SW 1271 (cell line): ENCODE measurements at regions not wholly inside any gene's neighbourhood (a gene's known extent, or its start where the extent isn't known, plus 50 kb on each side); places are given as distances from the start of the nearest gene placed in this dataset.
A peak's percentile ranks its signal among the peaks of the same experiment; 100 is the strongest.

Experiments used
- DNase-seq, 2 experiments: peaks; one replicate each; lab custom pipeline; 2025; lab: John Stamatoyannopoulos, UW

DNA sequence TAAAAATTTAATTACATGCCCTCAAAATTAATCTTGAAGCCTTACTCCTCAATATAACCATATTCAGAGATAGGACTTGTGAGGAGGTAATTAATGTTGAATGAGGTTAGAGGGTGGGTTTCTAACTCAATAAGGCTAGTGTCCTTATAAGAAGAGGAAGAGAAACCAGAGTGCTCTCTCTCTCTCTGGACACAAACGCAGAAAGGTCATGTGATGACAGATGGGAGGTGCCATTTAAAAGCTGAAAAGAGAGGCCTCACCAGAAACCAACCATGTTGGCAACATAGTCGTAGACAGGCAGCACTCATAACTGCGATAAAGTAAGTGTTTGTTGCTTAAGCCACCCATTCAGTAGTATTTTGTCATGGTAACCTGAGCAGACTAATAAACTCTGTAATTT lies 378.5 kb upstream of the LMO3 start:
- peak in 1 of 2 experiments; percentile 8 for DNase-seq

DNA sequence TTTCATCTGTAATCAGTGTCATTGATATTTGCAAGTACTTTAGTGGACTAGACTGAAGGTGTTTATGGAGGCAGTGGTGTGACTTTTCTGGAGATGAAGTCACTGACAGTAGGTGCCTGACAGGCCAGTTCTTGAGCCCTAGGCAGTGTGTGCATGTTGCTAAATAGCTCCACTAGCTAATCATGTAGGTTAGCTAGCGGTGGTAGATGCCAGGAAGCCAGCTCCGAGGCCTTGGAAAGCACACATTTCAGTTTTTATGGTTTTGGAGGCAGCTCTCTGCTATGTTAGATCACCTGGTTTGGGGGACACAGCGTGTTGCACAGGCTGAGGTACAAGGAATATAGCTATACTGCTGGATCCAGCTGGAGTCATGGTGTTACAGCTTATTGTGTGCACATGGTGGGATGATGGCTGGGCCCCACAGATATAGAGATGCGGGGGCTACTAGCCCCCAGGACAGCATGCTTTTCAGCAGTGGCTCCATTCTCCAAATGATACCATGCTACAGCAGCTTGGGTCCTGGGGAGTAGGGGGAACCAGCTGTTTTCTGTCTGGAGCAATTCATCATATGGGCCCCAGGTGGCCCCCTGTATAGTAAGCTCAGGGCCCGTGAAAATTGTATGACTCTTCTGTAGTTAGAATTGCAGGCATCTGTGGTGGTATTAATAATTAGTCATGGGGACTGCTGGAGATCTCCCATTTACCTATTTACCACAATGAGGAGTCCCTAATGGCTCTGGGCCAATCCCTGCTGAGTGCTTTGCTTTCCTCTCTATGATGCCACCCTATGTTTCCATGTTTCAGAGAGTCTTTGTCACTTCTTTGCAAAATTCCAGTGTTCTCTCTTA lies 367.2 kb upstream of the LMO3 start:
- no peak for DNase-seq

DNA sequence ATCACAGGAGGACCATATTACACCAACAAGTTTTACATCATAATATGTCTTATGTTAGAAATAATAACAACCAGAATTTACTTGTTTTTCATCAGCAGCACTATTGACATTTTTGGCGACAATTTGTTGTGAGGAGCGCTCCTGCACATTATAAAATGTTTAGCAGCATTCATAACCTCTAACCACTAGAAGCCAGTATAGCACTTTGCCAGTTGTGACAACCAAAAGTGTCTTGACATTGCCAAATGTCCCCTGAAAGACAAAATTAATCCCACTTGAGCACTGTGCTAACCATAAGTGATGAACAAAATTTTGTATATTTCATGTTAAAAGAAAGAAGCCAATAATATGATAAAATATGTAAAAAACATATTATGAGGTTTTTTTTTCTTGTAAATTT lies 356.9 kb upstream of the LMO3 start:
- DNase-seq = no peak

DNA sequence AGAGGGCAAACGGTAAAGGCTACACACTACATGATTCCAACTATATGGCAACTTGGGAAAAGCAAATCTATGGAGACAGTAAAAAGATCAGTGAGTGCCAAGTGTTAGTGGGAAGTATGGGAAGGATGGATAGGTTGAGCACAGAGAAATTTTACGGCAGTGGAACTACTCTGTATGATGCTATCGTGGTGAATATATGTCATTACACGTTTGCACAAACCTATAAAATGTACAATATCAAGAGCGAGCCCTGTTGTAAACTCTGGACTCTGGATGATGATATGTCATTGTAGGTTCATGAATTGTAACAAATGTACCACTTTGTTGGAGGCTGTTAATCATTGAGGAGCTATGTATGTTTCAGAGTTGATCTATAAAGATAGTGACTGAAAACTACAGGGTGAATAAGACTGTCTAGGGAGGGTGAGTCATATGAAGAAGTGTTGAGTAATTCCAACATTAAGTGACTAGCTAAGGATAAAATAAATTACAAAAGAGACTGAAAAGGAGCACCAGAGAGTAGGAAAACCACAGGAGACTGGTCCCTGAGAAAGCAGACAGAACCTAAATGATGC lies 349.2 kb upstream of the LMO3 start:
- DNase-seq = no peak

DNA sequence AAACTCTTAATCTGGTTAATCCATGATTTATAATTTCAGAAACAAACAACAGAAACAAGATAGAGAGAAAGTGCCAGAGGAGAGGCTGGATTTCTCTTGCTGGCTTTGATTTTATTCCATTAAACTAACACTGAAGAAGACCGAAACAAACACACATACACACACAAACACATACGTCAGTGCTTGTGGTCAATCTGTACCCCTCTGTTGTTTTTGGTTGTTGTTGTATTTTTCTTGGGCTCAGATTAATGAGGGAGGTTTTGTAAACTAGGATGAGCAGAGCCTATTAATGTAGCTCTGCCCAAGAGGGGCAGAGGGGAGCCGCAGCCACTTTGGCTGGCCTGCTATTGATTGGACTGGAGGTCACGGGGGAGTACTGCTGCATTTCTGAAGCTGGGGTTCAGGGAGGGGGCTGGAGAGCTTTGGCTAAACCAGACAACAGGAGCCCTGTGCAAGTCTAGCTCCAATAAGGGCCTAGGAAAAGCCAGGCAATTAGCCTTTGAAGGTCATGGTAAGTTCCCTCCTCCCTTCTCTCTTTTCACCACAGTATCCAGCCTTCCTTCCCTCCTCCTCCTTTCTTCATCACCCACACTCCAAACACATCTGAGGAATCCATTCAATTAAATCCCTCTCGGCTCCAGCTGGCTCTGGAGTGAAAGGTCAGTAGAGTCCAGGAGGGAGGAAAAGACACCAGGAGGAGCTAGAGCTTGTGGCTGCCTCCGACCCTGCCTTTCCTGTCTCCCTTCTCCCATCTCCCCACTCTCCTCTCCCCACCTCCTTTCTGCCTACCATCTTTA lies 344.1 kb upstream of the LMO3 start:
- no peak for DNase-seq

DNA sequence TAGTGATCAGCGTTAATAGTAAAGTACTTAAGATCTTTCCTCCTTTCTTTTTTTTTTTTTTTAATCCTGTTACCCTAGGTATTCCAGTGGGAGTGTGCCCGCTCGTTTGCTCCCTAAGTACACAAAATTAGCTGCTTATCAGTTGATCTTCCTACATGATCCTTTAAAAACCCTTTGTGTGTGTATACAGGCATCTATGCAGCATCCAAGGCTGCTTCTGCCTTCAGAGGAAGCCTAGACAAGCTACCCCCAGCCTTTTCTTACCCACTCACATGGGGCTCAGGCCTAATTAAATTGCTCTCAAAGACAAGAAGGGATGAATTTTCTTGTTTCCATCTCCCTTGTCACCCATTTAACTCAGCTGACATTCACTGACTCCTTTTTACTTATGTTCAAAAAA lies 343.4 kb upstream of the LMO3 start:
- no peak for DNase-seq

DNA sequence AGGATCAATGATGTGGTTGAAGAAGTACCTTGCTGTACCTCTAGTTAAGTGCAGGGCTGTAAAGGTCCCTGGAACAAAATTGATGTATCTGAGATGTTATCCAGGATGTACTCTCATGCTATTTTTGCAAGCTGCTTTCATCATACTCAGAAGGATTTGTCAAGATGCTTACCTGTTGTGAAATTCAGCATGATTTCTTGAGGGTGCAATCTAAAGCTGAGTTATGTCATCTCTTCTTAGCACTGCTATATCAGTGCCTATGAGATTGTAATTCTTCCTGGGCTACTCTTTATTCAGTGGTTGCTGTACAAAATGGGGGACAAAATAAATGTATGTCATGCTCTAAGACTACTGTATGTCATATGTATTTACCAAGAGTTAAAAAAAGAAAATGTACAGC lies 340.7 kb upstream of the LMO3 start:
- DNase-seq = no peak

DNA sequence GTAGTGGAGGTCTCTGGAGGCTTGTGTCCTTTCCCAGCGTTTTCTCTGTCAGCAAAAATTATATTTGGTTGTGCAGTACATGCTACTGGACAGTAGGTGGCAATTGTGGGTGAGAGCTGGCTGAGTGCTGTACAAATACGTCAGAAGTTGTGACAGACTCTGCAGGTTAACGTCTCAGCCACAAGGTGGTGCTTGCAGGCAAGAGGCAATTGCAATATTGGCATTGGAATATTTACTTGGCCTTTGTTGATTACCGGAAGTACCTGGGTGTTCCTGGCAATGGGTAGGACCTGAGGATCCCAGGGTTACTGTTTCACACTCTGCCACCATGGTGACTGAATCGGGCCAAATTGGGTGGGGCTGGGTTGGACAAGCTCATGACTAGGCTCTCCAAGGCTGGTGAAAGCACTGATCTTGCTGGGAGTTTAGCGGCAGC lies 333.9 kb upstream of the LMO3 start:
- DNase-seq = peak; percentile 67 to 85

DNA sequence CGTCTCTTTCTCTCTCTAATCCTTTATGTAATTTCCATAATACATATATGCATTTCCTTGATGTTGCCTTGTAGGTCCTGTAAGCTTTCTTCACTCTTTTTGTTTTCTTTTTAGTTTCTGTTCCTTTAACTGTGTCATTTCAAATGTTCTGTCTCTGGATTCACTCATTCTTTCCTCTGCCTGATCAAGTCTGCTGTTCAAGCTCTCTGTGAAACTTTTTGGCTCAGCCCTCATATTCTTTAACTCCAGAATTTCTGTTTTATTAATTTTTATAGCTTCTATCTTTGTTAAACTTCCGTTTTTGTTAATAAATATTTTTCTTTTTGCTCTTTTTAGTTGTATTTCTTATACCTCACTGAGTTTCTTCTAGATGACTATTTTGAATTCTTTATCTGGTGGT lies 321.3 kb upstream of the LMO3 start:
- no peak for DNase-seq

DNA sequence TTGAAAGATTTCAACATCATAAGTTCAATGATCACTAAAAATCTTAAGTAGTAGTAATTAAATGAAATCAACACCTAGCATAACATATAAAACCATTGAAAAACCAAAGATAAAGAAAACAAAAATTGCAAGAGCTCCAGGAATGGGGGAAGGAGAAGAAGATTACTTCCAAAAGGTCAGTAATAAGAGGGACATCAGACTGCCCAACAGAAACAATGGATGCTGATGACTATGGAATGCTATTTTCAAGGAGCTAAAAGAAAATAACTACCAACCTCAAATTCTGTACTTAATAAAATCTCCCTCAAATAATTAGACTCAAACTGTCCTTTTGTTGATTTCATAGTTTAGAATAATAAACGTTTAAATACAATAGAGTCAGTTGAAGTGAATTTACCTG lies 314.5 kb upstream of the LMO3 start:
- no peak for DNase-seq

DNA sequence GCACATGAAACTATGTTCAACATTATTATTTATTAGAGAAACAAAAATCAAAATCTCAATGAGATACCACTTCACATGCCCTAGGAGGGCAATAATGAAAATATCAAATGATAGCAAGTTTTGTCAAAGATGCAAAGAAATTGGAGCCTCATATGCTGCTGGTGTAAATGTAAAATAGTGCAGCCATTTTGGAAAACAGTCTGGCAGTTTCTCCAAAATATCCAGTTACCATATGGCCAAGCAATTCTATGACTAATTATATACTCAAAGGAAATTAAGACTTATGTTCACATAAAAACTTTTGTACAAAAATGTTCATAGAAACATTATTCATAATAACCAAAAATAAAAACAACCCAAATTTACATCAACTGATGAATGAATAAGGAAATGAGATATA lies 313.6 kb upstream of the LMO3 start:
- DNase-seq = no peak

DNA sequence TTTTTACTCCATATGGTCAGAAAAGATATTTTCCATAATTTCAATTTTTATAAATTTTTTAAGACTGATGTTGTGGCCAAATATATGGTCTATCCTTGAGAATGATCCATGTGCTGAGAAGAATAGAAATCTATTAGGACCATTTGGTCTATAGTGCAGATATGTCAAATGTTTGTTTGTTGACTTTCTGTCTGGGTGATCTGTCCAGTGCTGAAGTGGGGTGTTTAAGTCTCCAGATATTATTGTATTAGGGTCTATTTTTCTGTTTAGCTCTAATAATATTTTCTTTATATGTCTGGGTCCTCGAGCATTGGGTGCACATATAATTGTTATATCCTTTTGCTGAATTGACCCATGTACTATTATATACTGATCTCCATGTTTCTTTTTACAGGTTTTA lies 308.9 kb upstream of the LMO3 start:
- DNase-seq = no peak

DNA sequence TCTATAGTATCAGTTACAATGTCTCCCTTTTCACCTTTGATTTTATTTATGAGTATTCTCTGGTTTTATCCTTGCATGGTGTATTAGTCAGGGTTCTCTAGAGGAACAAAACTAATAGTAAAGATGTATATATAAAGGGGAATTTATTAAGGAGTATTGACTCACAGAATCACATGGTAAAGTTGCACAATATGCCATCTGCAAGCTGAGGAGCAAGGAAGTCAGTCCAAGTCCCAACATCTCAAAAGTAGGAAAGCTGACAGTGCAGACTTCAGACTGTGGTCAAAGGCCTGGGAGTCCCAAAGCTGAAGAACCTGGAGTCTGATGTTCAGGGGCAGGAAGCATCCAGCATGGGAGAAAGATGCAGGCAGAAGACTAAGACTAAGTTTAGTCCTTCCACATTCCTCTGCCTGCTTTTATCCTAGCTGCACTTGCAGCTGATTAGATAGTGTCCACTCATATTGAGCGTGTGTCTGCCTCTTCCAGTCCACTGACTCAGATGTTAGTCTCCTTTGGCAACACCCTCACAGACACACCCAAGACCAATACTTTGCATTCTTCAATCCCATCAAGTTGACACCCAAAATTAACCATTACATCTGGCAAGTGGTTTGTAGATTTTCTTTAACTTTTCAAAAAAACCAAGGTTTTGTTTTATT lies 308.0 kb upstream of the LMO3 start:
- no peak for DNase-seq

DNA sequence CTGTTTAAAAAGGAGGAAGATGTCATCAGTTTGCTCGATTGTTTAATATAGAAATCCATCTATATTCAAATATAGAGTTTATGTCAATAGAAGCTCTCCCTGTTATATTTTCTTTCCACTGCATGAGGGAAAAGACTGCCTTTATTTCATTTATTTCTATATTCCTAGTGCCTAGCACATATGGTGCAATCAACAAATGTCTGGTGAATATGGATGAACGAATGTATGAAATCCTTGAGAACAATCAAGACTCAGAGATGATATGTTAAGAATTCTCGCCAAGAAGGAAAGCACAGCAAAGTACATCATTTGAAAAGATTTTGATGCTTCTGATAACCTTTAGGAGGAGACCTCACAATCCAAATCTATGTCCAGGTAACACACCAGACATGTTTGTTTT lies 296.0 kb upstream of the LMO3 start:
- no peak for DNase-seq

DNA sequence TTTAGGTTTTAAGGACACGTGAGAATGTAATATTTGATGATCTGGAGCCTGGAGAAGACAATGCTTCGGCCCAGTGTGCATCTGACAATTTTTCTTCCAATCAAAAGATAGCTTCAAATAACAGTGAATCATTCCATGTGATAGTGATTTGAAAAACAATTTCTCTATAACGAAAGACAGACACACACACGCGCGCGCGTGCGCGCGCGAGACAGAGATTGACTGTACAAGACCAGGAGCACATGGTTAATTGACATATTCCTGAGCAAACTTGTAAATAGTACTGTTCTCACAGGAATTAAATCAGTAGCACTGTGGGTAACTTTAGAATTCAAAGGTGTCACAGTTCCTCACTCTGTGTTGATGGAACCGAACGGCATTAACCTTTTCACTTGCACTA lies 287.5 kb upstream of the LMO3 start:
- no peak for DNase-seq

DNA sequence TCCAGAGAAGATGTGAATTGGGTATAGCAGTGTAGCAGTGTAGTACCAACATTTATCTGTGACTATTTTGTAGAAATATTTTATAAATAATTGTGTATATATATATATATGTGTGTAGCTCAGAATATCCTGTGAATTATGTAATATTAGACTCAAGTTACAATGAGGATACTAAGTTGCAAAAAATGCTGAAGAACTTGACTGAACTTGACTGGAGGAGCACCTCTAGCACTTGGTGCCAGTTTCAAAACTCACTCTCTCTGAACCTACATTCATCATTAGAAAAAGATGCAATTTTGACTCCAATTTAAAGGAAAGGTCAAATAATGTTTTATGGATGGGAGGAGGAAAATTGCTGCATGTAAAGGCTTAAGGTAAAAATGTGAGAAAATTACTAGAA lies 285.7 kb upstream of the LMO3 start:
- no peak for DNase-seq

DNA sequence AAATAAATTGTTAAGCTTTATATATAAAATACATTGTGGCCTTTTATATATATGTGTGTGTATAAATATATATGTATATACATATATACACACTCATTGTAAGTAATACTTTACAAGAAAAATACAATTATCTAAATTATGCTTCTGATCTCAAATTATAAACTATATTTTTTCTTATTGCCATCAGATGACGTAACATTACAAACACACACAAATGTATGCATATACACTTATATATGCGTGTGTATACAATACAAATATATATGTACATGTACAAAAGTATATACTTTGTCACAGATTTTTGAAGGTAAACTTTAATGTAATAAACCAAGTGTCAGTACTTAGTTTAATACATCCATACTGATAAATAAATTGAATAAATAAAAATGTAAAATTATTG lies 278.9 kb upstream of the LMO3 start:
- DNase-seq = no peak

DNA sequence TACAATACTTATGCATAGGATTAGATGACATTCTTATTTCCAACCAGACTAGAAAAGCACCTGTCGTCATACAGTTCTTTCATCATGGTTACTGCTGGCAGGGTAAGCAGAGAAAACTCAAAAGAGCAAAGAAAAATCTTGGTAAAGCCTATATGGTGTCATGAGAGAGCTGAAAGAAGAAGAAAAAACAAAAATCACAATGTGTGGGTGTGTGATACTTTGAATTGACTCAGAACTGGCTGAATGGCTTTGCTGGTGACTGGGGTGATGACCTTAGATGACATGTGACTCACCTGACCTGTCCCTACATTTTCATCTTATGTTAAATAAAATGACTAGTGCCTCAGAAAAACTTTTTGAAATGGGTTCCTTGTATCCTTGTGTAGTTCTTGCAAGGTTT lies 278.1 kb upstream of the LMO3 start:
- DNase-seq = no peak

DNA sequence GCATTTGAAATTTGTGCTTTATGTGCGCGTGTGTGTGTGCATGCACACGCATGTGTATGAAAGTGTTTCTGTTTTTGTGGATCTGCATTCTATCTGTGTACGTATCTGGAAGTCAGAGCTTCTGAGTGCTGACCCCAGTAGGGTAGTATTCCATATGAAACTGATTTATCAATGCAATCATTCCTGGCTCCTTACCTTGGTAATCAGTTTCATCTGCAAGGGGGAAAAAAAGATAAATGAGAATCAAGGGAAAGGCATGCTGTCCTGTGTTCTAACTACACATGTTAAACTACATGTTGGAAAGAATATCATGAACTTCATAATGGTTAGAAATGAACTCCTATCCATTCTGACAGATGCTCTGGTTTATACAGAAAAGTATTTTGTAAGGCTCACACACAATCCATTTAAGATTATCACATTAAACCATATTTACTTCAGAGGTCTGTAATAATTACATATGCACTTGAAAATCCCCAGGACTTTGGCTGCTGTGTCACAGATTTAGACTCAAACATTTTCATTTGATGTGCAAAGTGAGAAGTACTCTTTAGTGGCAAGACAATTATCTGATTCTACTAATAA lies 276.1 kb upstream of the LMO3 start:
- no peak for DNase-seq

DNA sequence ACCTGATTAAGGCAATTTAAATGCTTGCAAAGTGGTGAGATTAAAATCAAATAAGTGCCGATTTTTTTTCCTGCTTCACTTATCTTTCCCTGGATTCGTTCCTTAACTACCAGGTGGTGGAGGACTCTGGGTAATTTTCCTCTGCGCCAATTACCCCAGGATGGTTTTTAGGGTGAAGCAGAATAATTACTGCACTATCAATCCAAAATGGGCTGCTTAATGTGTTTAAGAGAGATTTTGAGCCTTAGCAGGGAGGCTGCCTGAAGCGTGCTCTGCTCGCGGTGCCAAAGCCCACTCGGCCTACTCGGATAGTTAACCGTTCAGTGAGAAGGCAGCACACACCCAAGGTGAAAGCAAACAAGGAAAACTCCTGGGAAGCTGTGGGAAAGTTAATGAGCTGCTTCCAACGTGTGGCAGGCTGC lies 274.9 kb upstream of the LMO3 start:
- DNase-seq = no peak

DNA sequence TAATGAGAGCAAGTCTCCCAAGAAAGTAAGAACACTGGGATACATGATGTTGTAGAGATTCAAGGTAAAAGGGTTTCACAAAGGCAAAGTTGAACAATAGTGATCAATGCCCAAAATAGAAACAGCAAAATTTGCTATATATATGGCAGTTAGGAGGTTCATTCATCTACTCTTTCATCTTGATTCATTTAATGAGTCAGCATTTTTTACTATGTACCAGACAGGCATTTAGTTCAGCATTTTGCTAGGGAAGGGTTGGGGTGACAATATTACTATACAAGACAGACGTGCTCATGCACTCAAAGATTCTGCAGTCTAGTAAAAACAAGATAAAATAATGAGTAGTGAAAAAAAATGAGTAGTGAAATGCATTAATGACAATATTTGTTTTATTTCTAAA lies 264.9 kb upstream of the LMO3 start:
- no peak for DNase-seq

DNA sequence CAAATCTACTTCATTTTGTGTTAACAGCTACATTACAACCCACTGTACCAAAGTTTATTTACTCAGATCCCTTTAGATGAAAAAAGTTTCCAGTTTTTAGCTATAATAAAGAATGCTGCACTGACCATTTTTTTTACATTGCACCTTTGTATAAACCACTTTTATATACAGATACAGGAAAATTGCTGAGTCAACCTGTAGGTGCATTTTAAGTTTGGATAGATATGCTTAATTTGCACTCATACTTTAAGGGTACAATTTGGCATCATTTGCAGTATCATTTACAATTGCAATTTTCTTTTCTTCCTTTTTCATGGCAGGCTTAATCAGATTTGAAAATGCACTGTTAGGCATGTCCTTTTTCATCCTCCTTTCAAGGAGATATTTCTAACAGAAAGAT lies 257.8 kb upstream of the LMO3 start:
- no peak for DNase-seq
